ENCODE measurements at regions not wholly inside any gene's neighbourhood (a gene's known extent, or its start where the extent isn't known, plus 50 kb on each side); places are given as distances from the start of the nearest gene placed in this dataset.

GRCh38 chr18:30057398-30057797 is 985.1 kb downstream of the DSC3 start:
- DNase-seq (ENCODE audit: low read depth) = no peak

- DNase-seq (ENCODE audit: low read depth) = no peak
These were observed 986.0 kb downstream of the DSC3 start for GRCh38 chr18:30056528-30056927.

- no peak for DNase-seq (ENCODE audit: low read depth)
These were observed 998.0 kb downstream of the DSC3 start for GRCh38 chr18:30044496-30044895.

- DNase-seq (ENCODE audit: low read depth) = no peak
These were observed 1003.3 kb downstream of the DSC3 start for GRCh38 chr18:30039201-30039600.

GRCh38 chr18:30034818-30035217 is 1007.7 kb downstream of the DSC3 start:
- no peak for DNase-seq (ENCODE audit: low read depth)

GRCh38 chr18:30016179-30016578 is 1026.4 kb downstream of the DSC3 start:
- DNase-seq (ENCODE audit: low read depth) = peak; percentile 18

- DNase-seq (ENCODE audit: low read depth) = no peak
These were observed 1037.6 kb downstream of the DSC3 start for GRCh38 chr18:30004965-30005364.

- no peak for DNase-seq (ENCODE audit: low read depth)
These were observed 1060.3 kb downstream of the DSC3 start for GRCh38 chr18:29982218-29982617.

GRCh38 chr18:29979881-29980280 is 1062.7 kb downstream of the DSC3 start:
- no peak for DNase-seq (ENCODE audit: low read depth)

GRCh38 chr18:29969876-29970275 is 1072.7 kb downstream of the DSC3 start:
- DNase-seq (ENCODE audit: low read depth) = no peak

GRCh38 chr18:29962579-29962978 is 1080.0 kb downstream of the DSC3 start:
- no peak for DNase-seq (ENCODE audit: low read depth)

GRCh38 chr18:29960539-29960938 is 1082.0 kb downstream of the DSC3 start:
- DNase-seq (ENCODE audit: low read depth) = no peak

GRCh38 chr18:29930231-29930630 is 1112.3 kb downstream of the DSC3 start:
- no peak for DNase-seq (ENCODE audit: low read depth)

GRCh38 chr18:29928081-29928480 is 1114.5 kb downstream of the DSC3 start:
- no peak for DNase-seq (ENCODE audit: low read depth)

- DNase-seq (ENCODE audit: low read depth) = no peak
These were observed 1117.0 kb downstream of the DSC3 start for GRCh38 chr18:29925566-29925965.

- DNase-seq (ENCODE audit: low read depth) = no peak
These were observed 1130.2 kb downstream of the DSC3 start for GRCh38 chr18:29912351-29912750.

GRCh38 chr18:29892960-29893558 is 1149.5 kb downstream of the DSC3 start:
- DNase-seq (ENCODE audit: low read depth) = no peak

- DNase-seq (ENCODE audit: low read depth) = no peak
These were observed 1159.4 kb downstream of the DSC3 start for GRCh38 chr18:29883114-29883513.

- DNase-seq (ENCODE audit: low read depth) = no peak
These were observed 1159.9 kb downstream of the DSC3 start for GRCh38 chr18:29882620-29883019.

GRCh38 chr18:29879763-29880162 is 1162.8 kb downstream of the DSC3 start:
- DNase-seq (ENCODE audit: low read depth) = no peak

GRCh38 chr18:29874519-29875098 is 1167.9 kb downstream of the DSC3 start:
- DNase-seq (ENCODE audit: low read depth) = no peak

GRCh38 chr18:29873211-29873610 is 1169.3 kb downstream of the DSC3 start:
- no peak for DNase-seq (ENCODE audit: low read depth)

- DNase-seq (ENCODE audit: low read depth) = no peak
These were observed 1171.3 kb downstream of the DSC3 start for GRCh38 chr18:29871246-29871645.

- DNase-seq (ENCODE audit: low read depth) = no peak
These were observed 1179.7 kb downstream of the DSC3 start for GRCh38 chr18:29862824-29863223.
